GM12864 (cell line): ENCODE measurements at regions not wholly inside any gene's neighbourhood (a gene's known extent, or its start where the extent isn't known, plus 50 kb on each side); places are given as distances from the start of the nearest gene placed in this dataset.

Experiments used
- DNase-seq: peaks from one replicate; pipeline ENCODE4 v3.0.0-alpha.2; 2011; ENCODE audit warnings: low read depth
- H3K4me3 ChIP-seq: 2 replicates; pipeline ENCODE4 v1.5.1; 2011; ENCODE audit warnings: mild to moderate bottlenecking, low read depth, low read length, control low read depth
- TF ChIP-seq, protein P1 (sequence below): IDR thresholded peaks from 2 replicates; pipeline ENCODE4 v1.5.1; 2011; ENCODE audit warnings: low read depth, mild to moderate bottlenecking, moderate library complexity, low read length, control low read depth, inconsistent platforms; ENCODE audit errors: missing control alignments

DNA sequence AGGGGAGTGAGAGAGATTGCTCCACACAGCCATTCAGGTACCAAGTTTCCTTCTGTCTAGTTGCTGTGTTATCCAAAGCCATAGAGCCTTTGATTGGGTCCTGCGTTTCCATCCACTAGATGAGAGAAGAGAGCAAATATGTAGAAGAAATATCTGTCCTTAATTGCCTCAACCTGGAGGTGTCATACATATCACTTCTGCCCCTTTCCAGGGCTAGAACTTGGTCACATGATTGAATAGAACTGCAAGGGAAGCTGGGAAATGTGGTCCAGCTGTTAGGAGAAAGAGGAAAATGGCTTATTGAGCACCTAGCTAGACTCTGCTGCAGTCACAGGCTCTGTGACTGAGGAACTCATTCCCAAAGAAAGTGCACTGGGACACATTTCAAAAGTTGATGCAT, 115.6 kb upstream of the JAG1 start:
- H3K4me3 ChIP-seq, result no peak overlapping the region
- DNase-seq, result no peak
- TF ChIP-seq, protein P1, sequence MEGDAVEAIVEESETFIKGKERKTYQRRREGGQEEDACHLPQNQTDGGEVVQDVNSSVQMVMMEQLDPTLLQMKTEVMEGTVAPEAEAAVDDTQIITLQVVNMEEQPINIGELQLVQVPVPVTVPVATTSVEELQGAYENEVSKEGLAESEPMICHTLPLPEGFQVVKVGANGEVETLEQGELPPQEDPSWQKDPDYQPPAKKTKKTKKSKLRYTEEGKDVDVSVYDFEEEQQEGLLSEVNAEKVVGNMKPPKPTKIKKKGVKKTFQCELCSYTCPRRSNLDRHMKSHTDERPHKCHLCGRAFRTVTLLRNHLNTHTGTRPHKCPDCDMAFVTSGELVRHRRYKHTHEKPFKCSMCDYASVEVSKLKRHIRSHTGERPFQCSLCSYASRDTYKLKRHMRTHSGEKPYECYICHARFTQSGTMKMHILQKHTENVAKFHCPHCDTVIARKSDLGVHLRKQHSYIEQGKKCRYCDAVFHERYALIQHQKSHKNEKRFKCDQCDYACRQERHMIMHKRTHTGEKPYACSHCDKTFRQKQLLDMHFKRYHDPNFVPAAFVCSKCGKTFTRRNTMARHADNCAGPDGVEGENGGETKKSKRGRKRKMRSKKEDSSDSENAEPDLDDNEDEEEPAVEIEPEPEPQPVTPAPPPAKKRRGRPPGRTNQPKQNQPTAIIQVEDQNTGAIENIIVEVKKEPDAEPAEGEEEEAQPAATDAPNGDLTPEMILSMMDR, result no peak

DNA sequence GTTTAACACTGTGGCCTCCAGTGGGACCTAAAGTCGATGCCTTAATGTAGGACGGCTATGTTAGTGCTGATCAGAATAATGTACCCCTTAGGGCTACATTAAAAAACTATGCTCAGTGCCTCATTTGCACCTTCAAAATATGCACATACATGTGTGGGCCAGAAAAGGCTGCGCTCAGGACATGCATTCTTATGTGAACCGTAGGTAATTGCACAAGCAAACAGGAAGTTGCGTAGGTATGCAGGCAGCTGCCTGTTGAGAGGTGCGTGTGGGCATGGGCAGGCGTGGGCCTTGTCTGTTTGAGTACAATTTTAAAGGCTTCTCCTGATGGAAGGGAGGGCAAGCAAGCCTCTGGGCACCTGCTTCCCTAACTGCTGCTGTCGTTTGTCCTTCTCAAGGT, 116.2 kb upstream of the JAG1 start:
- H3K4me3 ChIP-seq, result no peak overlapping the region
- TF ChIP-seq, protein P1, result no peak
- DNase-seq, result no peak

- TF ChIP-seq, protein P1, result no peak
- no peak for DNase-seq
- no peak overlapping the region for H3K4me3 ChIP-seq
Observed at GRCh38 chr20:10792291-10792690, 118.5 kb upstream of the JAG1 start.

DNA sequence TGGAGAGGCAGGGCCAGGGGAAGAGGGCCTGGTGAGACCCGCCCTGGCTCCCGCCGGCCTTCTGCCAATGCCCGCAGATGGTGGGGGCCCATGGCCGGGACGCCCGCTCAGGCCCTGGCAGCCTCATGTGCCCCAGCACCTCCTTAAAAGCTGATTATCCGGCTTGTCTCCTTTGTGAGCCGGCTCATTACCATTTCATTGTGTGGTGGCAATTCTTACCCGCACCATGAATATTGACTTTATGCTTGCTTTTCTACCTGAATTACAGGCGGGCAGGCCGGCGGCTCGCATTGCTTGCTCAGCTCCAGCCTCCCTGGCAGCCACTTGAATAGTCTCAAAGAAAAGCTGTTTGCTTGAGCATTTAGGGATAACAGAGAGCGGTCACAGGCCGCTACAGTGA, 120.0 kb upstream of the JAG1 start:
- TF ChIP-seq, protein P1, result no peak
- H3K4me3 ChIP-seq, result no peak overlapping the region
- DNase-seq, result no peak

DNA sequence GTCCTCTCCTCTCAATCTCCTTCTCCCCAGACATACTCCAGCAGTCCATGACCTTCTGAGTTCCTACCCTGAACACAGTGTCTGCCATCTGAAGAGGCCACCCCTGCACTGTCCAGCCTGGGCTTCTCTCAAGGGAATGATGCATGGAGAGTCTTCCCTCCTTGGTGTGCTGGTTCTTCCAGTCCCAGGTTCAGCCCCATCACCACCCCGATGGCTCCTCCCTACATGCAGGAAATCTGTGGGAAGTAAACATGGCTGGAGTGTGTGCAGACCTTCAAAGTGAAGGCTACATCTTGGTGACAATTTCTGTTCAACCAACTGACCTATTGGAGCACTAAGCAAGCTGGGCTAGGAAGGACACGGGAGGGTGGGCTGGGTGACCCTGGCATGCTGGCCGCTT, 121.0 kb upstream of the JAG1 start:
- TF ChIP-seq, protein P1, result no peak
- H3K4me3 ChIP-seq, result no peak overlapping the region
- no peak for DNase-seq

DNA sequence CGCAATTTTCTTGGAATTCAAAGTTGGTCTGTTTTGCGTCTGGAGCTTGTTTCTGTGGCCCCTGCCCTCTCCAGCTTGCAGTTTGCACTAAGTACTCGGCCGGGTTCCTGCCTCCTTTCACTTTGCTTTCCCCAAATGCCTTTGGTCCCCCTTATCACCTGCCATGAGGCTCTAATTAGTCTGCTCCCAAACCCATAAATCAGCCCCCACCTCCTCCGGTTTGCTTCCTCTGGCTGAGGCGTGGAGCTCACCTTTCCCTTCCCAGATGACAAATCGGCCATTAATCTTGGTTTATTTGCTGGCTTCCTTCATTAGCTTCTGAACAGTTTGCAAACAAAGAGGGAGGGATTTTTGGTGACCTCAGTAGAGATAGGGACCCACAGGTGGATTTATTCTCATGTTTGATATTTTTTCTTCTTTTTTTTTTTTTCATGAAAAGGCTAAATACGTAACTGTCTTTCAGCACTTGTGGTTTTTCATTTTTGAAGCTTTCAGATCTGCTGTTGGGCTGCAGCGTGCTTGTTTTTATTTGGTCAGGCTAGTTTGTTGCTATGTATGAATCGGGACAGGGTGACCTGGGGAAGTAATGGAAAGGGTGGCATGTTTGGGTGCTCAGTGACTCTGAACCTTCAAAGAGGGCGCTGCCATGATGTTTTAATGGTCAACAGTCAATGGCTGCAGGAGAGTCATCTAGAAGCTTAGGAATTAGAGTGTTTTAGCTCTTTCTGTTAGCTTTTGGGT, 121.7 kb upstream of the JAG1 start:
- TF ChIP-seq, protein P1, result no peak
- DNase-seq, result no peak

DNA sequence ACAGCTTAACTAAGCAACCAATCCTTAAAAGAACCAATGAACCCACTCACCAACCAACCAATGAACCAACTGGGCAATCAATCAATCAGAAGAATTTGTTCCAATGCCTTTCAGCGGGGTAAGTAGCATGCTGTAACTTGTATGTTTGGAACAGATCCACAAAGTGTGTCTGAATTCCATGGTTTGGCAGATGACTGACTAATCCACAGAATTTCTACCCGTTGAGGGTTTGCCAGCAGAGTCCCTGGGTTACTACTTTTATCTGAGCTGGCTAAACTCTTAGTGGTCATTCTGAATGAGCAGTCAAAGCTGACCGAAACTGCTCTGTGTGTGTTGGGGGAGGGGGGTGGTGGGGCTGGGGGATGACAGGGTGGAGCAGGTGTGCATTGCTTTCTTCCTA, 125.0 kb upstream of the JAG1 start:
- no peak overlapping the region for H3K4me3 ChIP-seq
- no peak for DNase-seq
- TF ChIP-seq, protein P1, result no peak

More for the DNA sequence above, 121.7 kb upstream of the JAG1 start:
- H3K4me3 ChIP-seq, result no peak overlapping the region
